IPS-18c (cell line): ENCODE measurements at regions not wholly inside any gene's neighbourhood (a gene's known extent, or its start where the extent isn't known, plus 50 kb on each side); places are given as distances from the start of the nearest gene placed in this dataset.

ENCODE experiments used
- H3K4me3 ChIP-seq: 2 replicates; pipeline ENCODE4 v1.7.0; 2013; ENCODE audit warnings: low read depth, mild to moderate bottlenecking, low read length, moderate library complexity; ENCODE audit not compliant: insufficient read depth
- H3K9me3 ChIP-seq: one replicate; pipeline ENCODE4 v1.6.1; 2013; ENCODE audit warnings: mild to moderate bottlenecking, low read length, moderate library complexity; ENCODE audit not compliant: control insufficient read depth, insufficient read depth

GRCh38 chr5:125717209-125717608, 706.0 kb upstream of the GRAMD2B start:
- no peak overlapping the region for H3K4me3 ChIP-seq
- H3K9me3 ChIP-seq = no peaks in the 10 kb centered on the region

DNA sequence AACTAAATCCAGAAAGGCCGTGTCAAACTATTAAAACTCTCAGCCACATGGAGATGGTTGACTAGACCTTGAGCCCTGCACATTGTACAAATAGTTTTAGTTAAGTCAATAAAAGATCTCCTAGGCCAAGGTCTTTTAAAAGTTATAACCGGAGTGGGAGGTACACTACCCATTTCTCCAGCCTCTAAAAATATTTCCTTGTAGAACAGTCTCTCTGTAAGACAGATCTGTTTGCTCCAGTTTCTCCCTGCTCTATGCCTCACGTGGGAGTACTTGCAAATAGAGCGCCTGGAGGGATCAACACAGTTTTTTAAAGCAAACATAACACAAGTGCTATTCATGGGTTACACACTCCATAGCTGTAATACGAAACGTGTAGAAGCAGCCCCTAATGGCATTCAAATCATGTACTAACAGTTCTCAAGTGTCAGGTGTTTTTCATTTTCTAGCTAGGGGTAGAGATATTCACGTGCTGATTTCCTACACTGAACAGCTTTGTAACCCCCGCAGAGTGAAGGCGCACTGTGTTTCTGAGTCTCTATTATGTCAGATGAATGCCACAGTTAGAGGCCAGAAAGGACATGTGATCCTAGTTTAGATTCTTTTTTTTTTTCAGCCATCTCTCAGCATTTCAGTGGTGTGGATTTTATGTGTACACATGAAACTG, 703.4 kb upstream of the GRAMD2B start:
- no peak overlapping the region for H3K4me3 ChIP-seq
- no peaks in the 10 kb centered on the region for H3K9me3 ChIP-seq

GRCh38 chr5:125720348-125720685, 702.9 kb upstream of the GRAMD2B start:
- Histone ChIP-seq H3K4me3 (no peak overlapping the region), H3K9me3 (no peaks in the 10 kb centered on the region)

DNA sequence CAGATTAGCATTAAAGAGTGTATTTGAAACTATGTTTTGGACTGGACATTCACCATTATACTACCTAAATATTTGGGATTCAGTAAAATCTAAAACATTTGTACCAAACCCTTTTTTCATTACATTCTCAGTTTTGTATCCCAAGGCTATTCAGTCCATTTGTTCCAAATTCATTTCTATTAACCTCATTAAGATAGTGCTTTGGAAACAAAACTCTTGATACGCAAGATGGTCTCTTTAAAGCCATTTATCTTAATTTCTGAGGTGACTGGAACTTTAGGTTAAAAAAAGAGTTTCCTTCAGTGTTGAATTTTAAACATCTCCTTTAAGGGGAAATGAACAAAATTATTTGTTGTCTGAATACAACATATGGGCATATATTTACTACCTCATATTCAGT, 702.5 kb upstream of the GRAMD2B start:
- H3K9me3 ChIP-seq = no peaks in the 10 kb centered on the region
- H3K4me3 ChIP-seq = no peak overlapping the region

DNA sequence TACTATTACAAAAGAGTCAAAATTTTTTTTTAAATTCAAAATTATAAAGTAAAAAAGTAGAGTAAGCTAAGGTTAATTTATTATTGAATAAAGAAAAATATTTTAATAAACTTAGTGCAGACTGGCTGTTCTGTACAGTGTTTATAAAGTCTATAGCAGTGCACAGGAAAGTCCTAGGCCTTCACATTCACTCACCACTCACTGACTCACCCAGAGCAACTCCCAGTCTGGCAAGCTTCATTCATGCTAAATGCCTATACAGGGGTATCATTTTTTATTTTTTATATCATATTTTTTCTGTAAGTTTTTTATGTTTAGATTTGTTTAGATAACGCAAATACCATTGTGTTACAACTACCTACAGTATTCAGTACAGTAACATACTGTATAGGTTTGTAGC, 700.7 kb upstream of the GRAMD2B start:
- Histone ChIP-seq H3K4me3 (no peak overlapping the region), H3K9me3 (no peaks in the 10 kb centered on the region)

GRCh38 chr5:125725691-125726090, 697.5 kb upstream of the GRAMD2B start:
- Histone ChIP-seq H3K9me3 (no peaks in the 10 kb centered on the region), H3K4me3 (no peak overlapping the region)

DNA sequence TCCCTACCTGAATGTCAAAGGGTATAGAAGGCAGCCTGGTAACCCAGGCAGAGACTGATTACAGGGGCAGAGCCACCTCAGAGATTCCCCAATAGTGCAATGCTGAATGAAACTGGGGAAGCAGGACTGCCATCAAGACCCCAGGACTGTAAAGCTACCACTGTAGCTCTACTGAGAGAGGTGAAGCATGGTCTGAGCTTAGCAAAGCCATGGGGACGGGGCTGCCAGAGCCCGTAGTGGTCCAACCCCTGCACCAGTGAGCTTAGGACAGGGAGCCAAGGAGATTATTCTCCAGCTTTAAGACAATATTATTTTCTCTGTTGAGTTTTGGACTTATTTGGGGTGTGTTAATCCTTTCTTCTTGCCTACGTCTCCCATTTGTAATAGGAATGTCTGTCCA, 679.3 kb upstream of the GRAMD2B start:
- Histone ChIP-seq H3K4me3 (no peak overlapping the region), H3K9me3 (no peaks in the 10 kb centered on the region)

GRCh38 chr5:125746917-125747316, 676.3 kb upstream of the GRAMD2B start:
- Histone ChIP-seq H3K4me3 (no peak overlapping the region), H3K9me3 (no peaks in the 10 kb centered on the region)

- H3K4me3 ChIP-seq = no peak overlapping the region
- H3K9me3 ChIP-seq = no peaks in the 10 kb centered on the region
Observed at GRCh38 chr5:125750147-125750860, 672.9 kb upstream of the GRAMD2B start.

DNA sequence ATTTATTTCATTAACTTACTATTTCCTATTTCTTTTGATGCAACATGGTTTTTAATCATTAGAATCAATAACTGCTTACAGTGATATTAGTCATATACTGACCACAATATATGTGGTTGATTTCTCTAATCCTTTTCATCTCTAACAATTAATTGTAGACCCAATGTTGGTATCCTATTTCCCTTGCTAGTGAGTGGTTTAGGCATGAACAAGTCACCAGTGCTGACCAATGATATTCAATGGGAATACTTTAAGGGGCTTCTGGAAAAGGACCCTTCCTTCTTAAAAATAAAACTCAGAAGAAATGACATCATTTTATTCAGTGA, 672.4 kb upstream of the GRAMD2B start:
- Histone ChIP-seq H3K9me3 (no peaks in the 10 kb centered on the region), H3K4me3 (no peak overlapping the region)

GRCh38 chr5:125756456-125756855, 666.8 kb upstream of the GRAMD2B start:
- Histone ChIP-seq H3K4me3 (no peak overlapping the region), H3K9me3 (peaks cover 2% of the 10 kb centered on the region)

DNA sequence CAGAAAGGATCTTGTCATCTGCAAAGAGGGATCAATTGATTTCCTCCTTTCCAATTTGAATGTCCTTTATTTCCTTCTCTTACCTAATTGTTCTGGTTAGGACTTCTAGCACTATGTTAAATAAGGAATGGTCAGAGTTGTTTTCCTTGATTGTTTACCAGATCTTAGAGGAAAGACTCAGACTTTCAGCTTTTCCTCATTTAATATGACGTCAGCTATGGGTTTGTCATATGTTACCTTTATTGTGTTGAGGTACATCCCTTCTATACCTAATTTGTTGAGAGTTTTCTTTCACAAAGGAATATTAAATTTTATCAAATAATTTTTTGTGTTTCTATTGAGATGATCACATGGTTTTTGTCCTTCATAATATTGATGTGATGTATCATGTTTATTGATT, 656.5 kb upstream of the GRAMD2B start:
- Histone ChIP-seq H3K9me3 (no peaks in the 10 kb centered on the region), H3K4me3 (no peak overlapping the region)

DNA sequence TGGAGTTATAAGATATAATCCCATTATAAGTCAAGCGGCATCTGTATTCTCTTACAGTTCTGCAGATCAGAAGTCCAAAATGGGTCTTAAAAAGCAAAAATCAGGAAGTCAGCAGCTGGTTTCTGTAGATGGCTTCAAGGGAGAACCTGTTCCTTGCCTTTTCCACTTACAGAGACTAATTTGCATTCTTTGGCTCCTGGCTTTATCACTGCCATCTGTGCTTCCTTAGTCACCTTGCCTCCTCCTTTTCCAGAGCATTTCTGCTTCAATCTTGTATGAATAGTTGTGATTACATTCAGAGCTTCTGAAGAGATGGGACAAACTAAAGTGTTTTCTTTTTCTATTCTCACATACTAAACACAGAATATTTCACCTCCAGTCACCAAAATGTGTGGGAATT, 647.3 kb upstream of the GRAMD2B start:
- no peaks in the 10 kb centered on the region for H3K9me3 ChIP-seq

GRCh38 chr5:125776656-125777139, 646.5 kb upstream of the GRAMD2B start:
- no peaks in the 10 kb centered on the region for H3K9me3 ChIP-seq
- no peak overlapping the region for H3K4me3 ChIP-seq

More for the DNA sequence above, 647.3 kb upstream of the GRAMD2B start:
- H3K4me3 ChIP-seq = no peak overlapping the region

DNA sequence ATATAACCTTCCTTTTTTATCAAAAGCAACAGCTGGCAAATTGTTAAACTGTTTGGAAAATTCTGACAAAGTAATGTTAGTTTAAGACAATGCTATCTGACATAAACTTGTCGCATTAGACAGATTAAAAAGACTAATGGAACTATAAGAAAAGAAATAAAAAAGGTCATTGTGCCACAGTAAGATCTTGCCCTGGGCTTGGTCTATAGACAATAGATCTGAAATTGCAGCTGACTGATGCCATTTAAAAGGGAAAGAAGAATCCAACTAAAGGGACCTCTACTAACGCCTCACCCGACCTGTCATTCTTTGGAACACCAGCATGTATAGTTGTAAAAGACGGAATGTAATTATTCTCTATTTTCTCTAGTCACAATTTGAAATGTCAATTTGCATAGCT, 644.4 kb upstream of the GRAMD2B start:
- H3K9me3 ChIP-seq = no peaks in the 10 kb centered on the region
- no peak overlapping the region for H3K4me3 ChIP-seq

DNA sequence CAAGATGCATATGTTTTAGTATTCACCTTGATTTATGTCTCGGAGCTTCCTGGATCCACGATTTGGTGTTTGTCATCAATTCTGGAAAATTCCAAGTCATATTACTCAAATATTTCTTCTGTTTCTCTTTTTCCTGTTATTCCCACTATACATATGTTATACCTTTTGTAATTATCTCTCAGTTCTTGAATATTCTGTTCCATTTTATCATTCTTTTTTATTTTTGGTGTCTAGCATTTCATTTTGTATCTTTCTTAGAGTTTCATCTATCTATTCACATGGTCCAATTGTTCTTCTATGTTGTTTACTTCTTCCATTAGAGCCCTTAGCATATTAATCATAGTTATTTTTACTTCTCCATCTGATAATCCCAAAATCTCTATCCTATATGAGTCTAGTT, 637.8 kb upstream of the GRAMD2B start:
- H3K4me3 ChIP-seq = no peak overlapping the region
- H3K9me3 ChIP-seq = no peaks in the 10 kb centered on the region

DNA sequence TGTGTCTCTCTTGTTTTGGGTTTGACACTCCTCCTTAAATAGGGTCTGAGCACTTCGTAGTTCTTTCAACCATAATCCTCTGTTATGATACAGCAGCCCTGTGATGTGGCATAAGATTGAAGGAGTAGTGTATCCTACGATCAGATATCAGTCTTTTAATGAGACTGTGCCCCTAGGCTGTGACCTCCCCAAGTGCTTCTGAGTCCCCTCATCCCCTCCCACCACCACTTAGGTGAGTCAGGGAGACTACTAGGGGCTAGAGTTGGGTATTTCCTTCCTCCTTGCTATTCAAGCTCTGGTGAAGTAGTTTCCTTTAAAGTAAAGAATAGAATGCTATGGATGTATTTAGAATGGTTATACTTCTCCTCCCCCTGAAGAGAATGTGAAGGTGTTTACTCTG, 637.2 kb upstream of the GRAMD2B start:
- no peaks in the 10 kb centered on the region for H3K9me3 ChIP-seq
- H3K4me3 ChIP-seq = no peak overlapping the region

DNA sequence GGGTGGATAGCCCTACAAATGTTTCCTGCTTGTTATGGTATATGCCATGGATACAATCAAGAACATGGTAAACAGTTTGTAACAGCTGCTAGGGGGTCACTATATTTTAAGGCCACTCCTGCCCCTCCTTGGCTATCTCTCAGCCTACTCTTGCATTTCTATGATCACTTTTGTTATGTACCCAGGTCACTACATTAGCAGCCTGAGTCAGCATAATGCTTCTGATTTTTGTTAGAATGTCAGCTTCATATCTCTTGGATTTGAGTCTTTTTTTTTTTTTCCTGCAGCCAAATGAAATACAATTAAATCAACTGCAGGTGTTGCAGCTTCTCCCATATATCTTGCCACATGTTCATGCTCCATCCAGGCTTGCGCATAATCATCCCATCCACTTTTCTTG, 629.7 kb upstream of the GRAMD2B start:
- no peaks in the 10 kb centered on the region for H3K9me3 ChIP-seq
- H3K4me3 ChIP-seq = no peak overlapping the region

- no peak overlapping the region for H3K4me3 ChIP-seq
- H3K9me3 ChIP-seq = no peaks in the 10 kb centered on the region
Observed at GRCh38 chr5:125794922-125795321, 628.3 kb upstream of the GRAMD2B start.
